ENCODE measurements at regions not wholly inside any gene's neighbourhood (a gene's known extent, or its start where the extent isn't known, plus 50 kb on each side); places are given as distances from the start of the nearest gene placed in this dataset.
"Not testable (repeated sequence)": the region's sequence is repeated elsewhere in the genome, so short reads cannot be mapped to it uniquely, and the experiment has no call there.

GRCh38 chr16:21541611-21542051, 57.7 kb upstream of the METTL9 start:
- H3K79me2 ChIP-seq (replicated peaks; ENCODE audit: insufficient read depth, low read length): not testable (repeated sequence)

GRCh38 chr16:21542075-21542474, 57.3 kb upstream of the METTL9 start:
- H3K9ac ChIP-seq (ENCODE audit: low read length); H3K9me3 ChIP-seq (ENCODE audit: low read length); H3F3A ChIP-seq (ENCODE audit: insufficient read depth, low read length, poor library complexity, severe bottlenecking); H3K4me3 ChIP-seq (ENCODE audit: low read length); H3K9me2 ChIP-seq (ENCODE audit: insufficient read depth, low read length); H3K79me2 ChIP-seq (replicated peaks; ENCODE audit: insufficient read depth, low read length); H4K20me1 ChIP-seq (ENCODE audit: insufficient read depth); H3K4me2 ChIP-seq (ENCODE audit: low read length); H3K27ac ChIP-seq (ENCODE audit: low read length); H2AFZ ChIP-seq (ENCODE audit: low read depth, low read length); H3K27me3 ChIP-seq (ENCODE audit: insufficient read depth, low read depth, low read length); H3K36me3 ChIP-seq (ENCODE audit: insufficient read depth, low read length): not testable (repeated sequence)

More at GRCh38 chr16:21541611-21542051, 57.7 kb upstream of the METTL9 start:
- not testable (repeated sequence) for H3K27me3 ChIP-seq (ENCODE audit: insufficient read depth, low read depth, low read length); H3K9ac ChIP-seq (ENCODE audit: low read length); H3K36me3 ChIP-seq (ENCODE audit: insufficient read depth, low read length); H3K27ac ChIP-seq (ENCODE audit: low read length); H3K9me2 ChIP-seq (ENCODE audit: insufficient read depth, low read length); H3F3A ChIP-seq (ENCODE audit: insufficient read depth, low read length, poor library complexity, severe bottlenecking); H2AFZ ChIP-seq (ENCODE audit: low read depth, low read length); H3K4me3 ChIP-seq (ENCODE audit: low read length); H3K9me3 ChIP-seq (ENCODE audit: low read length); H3K4me2 ChIP-seq (ENCODE audit: low read length); H4K20me1 ChIP-seq (ENCODE audit: insufficient read depth)

- not testable (repeated sequence) for H3K4me3 ChIP-seq (ENCODE audit: low read length); H3K36me3 ChIP-seq (ENCODE audit: insufficient read depth, low read length); H3K79me2 ChIP-seq (replicated peaks; ENCODE audit: insufficient read depth, low read length); H2AFZ ChIP-seq (ENCODE audit: low read depth, low read length); H3K9ac ChIP-seq (ENCODE audit: low read length); H4K20me1 ChIP-seq (ENCODE audit: insufficient read depth); H3K27me3 ChIP-seq (ENCODE audit: insufficient read depth, low read depth, low read length); H3K9me3 ChIP-seq (ENCODE audit: low read length); H3K9me2 ChIP-seq (ENCODE audit: insufficient read depth, low read length); H3K27ac ChIP-seq (ENCODE audit: low read length); H3K4me2 ChIP-seq (ENCODE audit: low read length); H3F3A ChIP-seq (ENCODE audit: insufficient read depth, low read length, poor library complexity, severe bottlenecking)
Measured at GRCh38 chr16:21542491-21543124, 56.8 kb upstream of the METTL9 start.

- H3F3A ChIP-seq (ENCODE audit: insufficient read depth, low read length, poor library complexity, severe bottlenecking); H3K9me2 ChIP-seq (ENCODE audit: insufficient read depth, low read length); H3K36me3 ChIP-seq (ENCODE audit: insufficient read depth, low read length); H3K4me3 ChIP-seq (ENCODE audit: low read length); H3K9me3 ChIP-seq (ENCODE audit: low read length); H4K20me1 ChIP-seq (ENCODE audit: insufficient read depth); H2AFZ ChIP-seq (ENCODE audit: low read depth, low read length); H3K4me2 ChIP-seq (ENCODE audit: low read length); H3K79me2 ChIP-seq (replicated peaks; ENCODE audit: insufficient read depth, low read length); H3K27me3 ChIP-seq (ENCODE audit: insufficient read depth, low read depth, low read length); H3K9ac ChIP-seq (ENCODE audit: low read length); H3K27ac ChIP-seq (ENCODE audit: low read length): not testable (repeated sequence)
Measured at GRCh38 chr16:21543151-21543836, 56.1 kb upstream of the METTL9 start.

GRCh38 chr16:21545664-21546326, 53.6 kb upstream of the METTL9 start:
- H3K9me3 ChIP-seq (ENCODE audit: low read length); H3K27ac ChIP-seq (ENCODE audit: low read length); H3K27me3 ChIP-seq (ENCODE audit: insufficient read depth, low read depth, low read length); H3K36me3 ChIP-seq (ENCODE audit: insufficient read depth, low read length); H4K20me1 ChIP-seq (ENCODE audit: insufficient read depth); H3K4me2 ChIP-seq (ENCODE audit: low read length); H3F3A ChIP-seq (ENCODE audit: insufficient read depth, low read length, poor library complexity, severe bottlenecking); H3K9ac ChIP-seq (ENCODE audit: low read length); H2AFZ ChIP-seq (ENCODE audit: low read depth, low read length); H3K9me2 ChIP-seq (ENCODE audit: insufficient read depth, low read length); H3K4me3 ChIP-seq (ENCODE audit: low read length); H3K79me2 ChIP-seq (replicated peaks; ENCODE audit: insufficient read depth, low read length): not testable (repeated sequence)

GRCh38 chr16:21549396-21549795, 50.0 kb upstream of the METTL9 start:
- H3K27ac ChIP-seq (ENCODE audit: low read length); H3K4me2 ChIP-seq (ENCODE audit: low read length); H3K9me3 ChIP-seq (ENCODE audit: low read length); H3K79me2 ChIP-seq (replicated peaks; ENCODE audit: insufficient read depth, low read length); H3K27me3 ChIP-seq (ENCODE audit: insufficient read depth, low read depth, low read length); H3F3A ChIP-seq (ENCODE audit: insufficient read depth, low read length, poor library complexity, severe bottlenecking); H3K4me3 ChIP-seq (ENCODE audit: low read length); H2AFZ ChIP-seq (ENCODE audit: low read depth, low read length); H4K20me1 ChIP-seq (ENCODE audit: insufficient read depth); H3K36me3 ChIP-seq (ENCODE audit: insufficient read depth, low read length); H3K9ac ChIP-seq (ENCODE audit: low read length); H3K9me2 ChIP-seq (ENCODE audit: insufficient read depth, low read length): not testable (repeated sequence)
